IPS-NIHi7 (cell line): ENCODE measurements at regions not wholly inside any gene's neighbourhood (a gene's known extent, or its start where the extent isn't known, plus 50 kb on each side); places are given as distances from the start of the nearest gene placed in this dataset.

Experiments used
- DNase-seq: peaks from one replicate; pipeline ENCODE4 v3.0.0; 2012; ENCODE audit warnings: mixed read lengths; ENCODE audit errors: extremely low spot score

DNA sequence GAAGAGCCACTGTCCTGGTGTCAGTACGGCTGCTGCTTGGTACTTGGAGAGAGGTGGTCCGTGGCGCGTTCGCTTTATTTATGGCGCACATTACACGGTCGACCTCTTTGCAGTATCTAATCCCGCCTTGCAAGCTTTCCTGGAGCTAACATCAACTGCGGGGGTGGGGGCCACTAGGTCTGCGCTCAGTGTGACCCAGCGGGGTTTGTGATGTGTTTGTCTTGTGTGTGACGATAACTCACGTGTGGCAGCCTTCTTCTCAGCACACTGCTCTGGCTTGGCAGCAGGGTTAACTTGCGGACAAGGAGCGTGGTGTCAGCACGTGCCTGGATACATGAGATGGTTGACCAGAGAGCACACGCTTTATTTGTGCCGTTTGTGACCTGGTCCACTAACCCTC, 122.2 kb upstream of the RTL1 start:
- DNase-seq: no peak

DNA sequence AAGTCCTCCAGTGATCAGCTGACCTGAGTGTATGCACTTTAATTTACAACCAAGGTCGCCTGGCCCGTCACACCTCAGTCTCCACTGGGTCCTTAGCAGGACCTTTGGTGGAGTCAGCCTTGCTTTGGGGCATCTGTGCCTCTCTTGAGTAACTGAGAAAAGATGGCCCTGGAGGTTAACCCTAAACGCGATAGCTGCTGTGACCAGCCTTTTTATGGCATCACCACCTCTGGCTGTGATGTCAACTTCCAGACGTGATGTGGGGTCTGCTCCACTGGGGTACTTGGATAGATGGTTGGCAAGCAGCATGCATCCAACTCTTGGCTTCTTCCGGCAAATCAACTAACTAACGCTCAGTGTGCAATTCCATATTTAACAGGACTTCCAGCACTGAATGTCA, 122.8 kb upstream of the RTL1 start:
- DNase-seq: no peak

DNA sequence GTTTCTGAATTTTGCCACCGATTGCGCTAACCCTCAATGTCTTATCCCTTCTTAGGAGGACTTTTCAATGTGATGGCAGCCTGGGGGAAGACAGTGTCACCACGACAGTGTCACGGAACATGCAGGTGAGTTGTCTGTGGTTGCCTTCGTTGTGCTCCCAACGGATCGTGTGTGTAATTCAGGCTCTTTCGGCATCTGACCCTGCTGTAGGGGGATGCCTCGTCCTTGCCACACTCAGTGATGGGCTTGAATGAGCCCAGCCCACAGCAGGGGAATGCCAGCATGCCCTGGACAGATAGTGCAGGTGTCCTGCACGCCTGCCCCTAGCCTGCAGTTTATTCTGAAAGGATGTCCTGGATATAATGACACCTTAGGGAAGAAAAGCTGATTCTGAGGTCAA, 123.8 kb upstream of the RTL1 start:
- no peak for DNase-seq

DNA sequence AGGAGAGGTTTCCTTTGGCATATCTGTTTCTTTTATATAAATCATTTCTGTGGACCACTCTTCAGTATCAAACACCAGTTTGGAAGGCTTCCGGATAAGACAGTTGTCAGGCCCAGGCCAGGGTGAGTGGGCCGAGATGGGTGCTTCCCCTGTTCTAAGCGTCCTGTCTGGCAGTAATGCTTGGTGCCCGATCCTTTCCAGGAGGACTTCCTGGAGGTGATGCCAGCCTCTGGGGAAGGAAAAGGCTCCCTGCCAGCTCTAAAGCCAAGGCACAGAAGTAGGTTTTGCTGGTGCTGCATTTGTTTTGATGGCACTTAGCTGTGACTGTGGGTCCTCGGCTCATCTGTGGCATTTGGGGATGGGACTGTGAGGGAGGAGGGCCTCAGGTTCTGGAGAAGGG, 124.4 kb upstream of the RTL1 start:
- no peak for DNase-seq

DNA sequence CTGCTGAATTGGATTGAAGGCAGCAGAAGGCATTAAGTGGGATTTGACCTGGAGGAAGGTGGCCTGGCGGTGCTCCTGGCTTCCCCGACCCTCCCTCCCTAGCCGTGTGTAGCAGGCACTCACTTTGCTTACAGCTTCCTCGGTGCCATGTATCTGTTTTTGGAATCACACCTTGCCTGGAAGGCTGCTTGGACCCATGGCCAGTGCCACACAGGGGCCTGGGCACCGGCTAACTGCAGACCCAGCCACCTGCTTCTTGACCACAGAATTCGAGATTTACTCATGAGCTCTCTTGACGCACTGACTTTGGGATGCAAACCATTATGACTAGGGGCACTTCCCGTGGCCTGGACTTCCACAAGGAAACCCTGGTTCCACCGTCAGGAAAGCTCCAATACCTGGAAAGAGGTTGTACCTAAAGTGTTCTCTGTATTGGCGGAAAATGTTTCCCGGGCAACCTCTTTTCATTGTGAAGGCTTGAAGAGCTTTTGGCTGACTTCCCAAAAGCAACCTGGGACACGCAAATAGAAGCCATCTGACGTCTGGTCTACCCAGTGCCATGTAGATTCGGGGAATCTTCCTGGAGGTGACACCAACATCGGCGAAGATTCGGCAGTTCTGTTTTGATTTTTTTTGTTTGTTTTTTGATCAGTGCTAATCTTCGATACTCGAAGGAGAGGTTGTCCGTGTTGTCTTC, 125.6 kb upstream of the RTL1 start:
- DNase-seq: no peak

DNA sequence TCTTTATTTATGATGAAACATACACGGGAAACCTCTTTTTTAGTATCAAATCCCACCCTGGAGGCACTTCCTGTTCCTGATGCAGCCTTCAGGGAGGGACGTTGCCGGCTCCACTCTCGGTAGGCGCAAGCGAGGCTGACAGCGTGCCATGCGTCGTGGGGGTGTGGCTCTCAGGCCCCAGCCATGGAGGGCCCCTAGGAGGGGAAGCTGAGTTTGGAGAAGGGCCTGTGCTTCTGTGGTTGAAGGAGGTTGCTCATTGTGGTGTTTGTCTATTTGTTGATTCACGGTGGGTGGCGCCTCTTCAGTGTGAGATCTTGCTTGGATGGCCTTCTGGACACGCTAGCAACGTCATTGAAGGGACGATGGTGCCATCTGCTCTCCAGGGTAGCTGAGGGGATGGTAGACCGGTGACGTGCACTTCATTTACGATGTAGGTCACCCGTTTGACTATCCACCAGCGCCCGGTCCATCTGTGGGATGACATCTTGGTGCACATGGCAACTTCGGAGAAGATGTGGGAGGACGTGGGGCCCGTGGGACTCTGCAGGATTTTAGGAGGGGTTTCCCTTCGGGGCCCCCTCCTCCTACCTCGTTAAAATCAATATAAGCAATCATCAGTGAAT, 126.3 kb upstream of the RTL1 start:
- no peak for DNase-seq

DNA sequence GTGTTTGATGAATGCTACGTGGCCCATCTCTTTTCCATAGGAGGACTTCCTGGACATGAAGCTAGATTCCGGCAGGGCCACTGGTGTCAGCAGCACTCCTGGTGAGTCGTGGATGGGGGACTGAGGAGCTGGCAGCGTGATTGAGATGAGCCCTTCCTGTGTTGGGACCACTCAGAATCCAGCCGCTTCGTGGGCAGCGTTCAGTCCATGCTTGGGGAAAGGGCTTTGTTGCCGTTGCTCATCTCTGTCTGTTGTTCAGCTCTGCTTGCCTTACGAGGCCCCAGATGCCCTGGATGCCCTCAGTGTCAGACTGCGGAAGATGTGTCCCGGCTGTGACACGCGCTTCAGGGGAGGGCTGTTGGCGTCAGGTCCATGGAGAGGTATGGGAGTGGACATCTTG, 127.1 kb upstream of the RTL1 start:
- DNase-seq: no peak

DNA sequence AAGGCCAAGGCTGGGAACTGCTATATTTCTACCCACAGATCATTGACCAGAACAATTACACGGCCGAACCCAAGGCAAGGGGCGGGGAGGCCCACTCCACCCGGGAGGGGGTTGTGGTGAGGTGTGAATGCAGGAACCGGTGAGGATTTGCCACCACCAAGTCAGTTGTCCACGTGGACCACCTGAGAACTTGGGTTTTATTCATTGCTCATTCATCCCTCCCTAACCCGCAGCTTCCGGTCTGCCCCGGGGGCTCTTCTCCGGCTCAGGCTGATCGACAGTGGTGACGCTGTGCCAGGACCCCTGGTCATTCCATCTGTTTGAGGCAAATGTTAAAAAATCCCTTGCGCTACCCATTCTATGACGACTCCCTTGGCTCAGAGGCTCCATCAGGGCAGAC, 127.7 kb upstream of the RTL1 start:
- no peak for DNase-seq

DNA sequence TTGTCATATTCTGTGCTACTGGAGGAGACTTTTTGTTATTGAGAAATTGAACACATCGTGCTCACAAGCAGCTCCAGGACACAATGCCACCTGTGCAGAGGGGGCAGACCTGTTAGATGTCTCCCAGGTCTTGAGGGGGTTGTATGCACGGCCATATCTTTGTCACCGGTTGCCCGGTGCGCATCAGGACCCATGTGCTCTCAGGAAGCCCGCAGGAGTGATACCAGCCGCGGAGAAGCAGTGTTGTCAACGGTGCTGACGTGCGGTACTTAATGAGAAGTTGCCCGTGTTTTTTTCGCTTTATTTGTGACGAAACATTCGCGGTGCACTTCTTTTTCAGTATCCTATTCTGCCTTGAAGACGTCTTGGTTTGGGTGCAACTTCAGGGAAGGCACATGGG, 128.2 kb upstream of the RTL1 start:
- DNase-seq: no peak

DNA sequence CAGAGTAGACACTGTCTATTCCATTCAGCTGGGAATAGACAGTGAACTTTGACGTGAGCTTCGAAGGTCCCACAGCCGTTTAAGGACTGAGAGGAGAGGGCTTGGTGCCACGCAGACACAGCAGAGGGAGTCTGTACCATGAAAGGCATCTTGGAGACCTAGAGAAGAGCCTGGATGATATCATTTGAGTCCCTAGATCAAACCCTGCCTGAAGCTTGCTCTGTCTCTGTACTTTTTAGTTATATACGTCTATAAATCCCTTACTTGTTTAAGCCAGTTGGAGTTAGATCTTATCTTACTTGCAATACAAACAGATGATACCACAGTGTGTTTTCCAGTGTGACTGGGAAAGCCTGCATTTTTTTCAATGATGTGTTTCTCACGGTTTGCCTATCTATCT, 128.9 kb upstream of the RTL1 start:
- no peak for DNase-seq

DNA sequence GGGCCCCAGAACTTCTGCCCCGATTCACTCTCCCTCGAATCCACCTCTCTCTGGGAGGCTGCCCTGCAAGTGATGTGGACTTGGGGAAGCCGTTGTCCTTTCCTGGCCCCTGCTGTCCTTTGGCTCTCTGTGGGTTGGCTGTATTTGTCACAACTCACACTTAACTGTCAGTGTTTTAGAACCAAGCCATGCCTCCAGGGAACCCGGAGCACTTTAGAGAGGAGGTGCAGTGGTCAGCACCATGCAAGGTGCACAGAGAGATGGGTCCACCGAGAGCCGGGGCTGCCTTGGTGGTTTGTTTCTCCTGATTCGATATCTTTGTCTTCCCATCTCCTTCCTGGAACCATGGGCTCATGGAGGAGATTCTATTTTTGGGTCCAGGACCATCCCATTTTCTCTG, 129.5 kb upstream of the RTL1 start:
- no peak for DNase-seq

DNA sequence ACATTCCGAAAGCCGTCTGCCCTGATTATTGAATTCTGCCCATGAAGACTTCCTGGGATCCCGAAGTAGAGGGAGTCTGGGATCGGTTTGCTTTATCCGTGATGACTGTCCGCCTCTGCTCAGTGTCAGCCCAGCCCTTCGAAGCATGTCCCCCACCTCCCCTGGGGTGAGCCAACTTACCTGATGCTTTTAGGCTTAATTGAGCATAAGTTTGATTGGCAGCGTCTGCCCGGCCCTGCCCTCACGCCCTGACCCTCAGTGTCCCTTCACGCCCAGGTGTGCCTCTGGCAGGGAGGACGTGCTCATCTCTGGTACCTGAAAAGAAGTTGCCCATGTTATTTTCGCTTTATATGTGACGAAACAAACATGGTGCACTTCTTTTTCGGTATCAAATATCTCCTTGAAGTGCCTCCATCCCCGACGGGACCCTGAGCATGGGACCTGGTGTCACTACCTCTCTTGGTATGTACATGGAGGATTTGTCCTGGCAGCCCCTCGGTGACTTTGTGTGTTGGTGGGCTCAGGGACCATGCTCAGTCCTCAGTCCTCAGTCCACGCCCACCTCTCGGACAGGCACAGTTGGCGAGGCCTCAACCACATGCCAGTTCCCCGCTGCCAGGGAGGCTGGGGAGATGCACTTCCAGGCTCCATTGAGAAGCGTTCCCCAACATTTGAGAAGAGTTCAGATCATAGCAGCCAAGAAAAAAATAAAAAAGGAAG, 130.1 kb upstream of the RTL1 start:
- no peak for DNase-seq

DNA sequence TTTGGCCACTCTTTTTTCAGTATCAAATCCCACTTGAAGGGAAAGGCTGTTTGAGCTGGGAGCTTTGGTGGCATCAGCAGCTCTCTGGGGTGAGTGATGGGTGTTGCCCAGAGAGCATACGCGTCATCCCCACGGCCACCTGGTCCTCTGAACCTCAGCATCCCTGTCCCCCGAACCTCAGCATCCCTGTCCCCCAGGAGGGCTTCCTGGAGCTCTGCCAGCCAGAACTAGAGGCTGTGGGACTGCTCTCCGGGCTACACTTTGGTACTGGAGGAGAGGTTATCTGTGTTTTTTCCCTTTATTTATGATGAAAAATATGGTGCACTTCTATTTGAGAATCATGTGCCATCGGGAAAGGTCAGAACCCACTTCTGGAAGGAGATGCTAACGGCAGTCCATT, 131.5 kb upstream of the RTL1 start:
- DNase-seq: no peak

DNA sequence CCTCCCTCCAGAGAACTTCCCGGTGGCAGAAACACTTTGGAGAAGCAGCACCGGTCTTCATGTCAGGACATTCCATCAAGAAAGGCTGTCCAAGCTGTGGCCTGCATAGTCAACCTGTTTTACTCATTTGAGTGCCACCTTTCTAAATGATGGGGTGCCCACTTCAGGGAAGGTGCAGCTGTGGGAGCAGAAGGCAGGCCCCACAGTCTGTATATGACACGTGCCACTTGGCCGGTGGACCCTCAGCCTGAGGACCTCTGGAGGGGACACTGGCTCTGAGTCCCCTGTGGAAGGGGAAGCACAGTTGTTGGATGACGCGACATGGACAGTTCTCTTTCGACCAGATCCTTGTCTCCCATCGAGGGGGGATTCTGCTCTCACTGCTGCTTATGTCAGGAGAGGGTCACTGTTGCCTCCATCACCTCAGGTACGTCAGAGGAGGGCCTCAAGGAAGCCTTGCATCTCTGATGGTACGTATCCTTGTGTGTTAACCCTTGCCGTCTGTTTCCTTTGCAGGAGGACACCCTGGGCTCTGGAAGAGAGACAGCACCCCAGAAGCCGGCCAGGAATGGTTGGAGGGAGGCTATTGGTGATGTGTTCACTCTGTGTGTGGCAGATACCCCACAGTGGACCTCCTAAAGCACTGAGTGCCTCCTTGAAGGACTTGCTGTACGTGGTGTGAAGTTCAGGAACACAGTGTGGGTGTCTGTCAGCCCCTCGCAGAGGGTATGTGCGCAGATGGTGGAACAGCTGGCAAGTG, 132.1 kb upstream of the RTL1 start:
- no peak for DNase-seq

DNA sequence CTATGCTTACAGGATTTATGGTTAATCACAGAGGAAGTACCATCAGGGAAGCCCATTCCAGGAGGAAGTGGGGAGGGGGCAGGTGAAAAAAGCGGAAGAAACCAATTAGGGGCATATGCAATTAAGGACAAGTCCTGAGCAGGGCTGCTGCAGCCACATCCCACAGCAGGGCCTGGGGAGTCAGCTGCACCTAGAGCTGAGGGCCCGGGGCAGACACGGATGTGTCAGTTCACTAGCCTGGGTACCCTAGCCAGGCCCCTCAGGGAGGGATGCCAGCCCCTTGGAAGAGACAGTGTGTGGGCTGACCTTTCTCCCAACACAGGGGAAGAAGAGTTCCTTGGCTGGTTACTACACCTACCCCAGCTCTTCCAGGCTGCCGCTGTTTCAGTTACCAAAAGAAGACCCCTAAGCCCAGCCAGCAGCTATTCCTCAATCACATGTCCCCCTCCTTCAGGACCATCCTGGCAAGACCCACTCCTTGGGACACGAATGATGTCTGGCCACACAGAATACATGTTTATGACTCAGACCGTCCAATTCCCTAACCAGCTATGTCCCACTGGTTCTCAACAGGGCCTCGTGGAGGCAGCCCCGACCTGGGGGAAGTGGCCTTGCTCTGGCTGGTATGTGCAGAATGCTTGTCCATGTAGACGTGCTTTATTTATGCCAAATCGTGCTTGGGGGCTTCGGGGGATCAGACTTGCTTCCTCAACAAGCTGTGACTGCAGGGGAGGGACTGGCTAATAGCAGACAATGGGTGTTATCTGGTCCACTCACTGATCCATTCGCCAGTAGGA, 133.7 kb upstream of the RTL1 start:
- DNase-seq: no peak

DNA sequence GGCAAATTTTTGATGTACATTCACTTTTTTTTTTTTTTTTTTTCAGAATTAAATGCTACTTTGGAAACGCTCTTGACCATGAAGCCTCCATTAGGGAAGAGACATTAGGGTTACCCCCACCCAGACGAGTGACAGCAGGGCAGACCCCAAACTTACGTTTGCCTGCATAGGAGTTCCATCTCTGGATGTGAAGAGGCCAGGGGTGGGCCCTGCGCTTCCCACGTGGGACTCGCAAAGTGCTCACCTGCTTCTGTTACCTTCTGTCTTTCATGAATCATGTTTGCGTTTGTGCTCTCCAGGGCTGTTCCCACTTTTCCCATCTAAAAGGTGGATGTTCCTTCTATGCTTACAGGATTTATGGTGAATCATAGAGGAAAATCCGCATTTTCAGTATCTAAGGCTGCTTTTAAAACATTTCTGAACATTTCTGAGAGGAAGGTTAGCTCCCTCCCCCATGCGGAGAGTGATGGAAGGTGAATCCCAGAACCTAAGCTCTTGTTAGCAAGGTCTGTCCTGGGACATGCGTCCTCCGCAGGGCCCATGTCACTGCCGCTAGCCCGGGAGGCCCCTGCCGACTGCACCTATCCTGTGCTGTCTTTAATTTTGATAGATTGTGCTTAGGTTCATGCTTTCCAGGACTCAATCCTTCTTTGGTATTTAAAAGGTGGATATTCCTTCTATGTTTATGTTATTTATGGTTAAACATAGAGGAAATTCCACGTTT, 135.7 kb upstream of the RTL1 start:
- DNase-seq: no peak

DNA sequence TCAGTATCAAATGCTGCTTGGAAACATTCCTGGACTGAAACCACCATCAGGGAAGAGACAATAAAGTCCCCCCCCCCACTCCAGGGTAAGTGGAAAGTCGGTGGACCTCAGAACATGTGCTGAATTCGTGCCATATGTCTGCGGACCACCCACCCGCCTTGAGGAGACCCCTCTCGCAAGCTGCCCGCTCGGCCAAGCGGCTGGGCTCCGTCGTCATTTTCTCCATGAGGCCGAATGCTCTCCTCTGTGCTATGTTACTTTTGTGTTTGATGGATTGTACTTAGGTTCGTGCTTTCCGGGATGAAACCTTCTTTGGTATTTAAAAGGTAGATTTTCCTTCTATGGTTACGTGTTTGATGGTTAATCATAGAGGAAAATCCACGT, 136.2 kb upstream of the RTL1 start:
- no peak for DNase-seq

DNA sequence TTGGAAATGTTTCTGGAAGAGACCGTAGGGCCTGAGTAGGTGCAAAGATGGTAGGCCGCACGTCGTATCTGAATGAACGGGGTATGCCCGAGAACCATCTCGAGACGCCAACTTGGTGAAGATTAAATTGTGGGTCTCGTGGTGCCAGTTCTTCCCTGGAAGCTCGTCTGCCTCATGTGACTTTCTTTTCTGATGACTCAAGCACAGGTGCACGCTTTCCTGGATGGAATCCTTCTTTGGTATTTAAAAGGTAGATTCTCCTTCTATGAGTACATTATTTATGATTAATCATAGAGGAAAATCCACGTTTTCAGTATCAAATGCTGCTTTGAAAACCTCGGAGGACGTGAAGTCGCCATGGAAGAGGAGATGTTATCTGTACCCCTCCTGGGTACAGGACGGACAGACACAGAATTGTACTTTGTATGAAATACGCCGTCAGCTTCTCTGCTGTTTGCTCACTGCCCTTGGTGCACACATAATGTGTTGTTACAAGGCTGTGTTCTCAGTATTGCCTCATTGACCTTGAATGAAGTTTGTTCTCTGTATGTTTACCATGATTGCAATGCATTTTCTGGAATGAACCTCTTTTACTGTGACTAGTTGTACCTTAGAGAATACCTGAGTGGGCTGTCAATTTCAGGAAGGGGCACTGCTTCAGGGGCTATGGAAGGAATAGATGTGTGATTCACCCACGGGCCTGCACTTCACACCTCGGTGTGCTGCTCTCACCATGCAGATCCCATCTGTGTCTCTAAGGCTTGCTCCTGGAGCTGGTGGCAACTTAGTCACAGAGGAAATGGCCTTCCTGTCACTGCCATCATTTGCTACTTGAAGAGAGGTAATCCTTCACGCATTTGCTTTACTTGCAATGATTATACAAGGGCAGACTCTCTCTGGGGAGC, 137.3 kb upstream of the RTL1 start:
- DNase-seq: no peak

DNA sequence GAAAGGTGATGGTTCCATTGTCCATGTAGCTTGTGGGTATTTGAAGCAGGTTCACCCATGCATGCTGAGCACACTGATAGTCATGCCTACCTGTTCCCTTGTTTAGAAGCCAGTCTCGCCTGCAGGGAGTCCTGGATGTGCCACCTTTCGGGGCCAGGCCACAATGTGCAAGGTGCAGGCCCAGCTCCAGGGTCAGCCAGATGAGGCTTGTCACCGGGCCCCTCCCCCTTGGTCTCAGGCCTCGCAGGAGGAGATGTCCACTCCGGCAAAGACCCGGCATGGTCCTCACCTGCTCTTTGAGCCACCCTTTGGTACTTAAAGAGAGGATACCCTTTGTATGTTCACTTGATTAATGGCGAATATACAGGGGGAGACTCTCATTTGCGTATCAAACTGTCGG, 140.4 kb upstream of the RTL1 start:
- no peak for DNase-seq

DNA sequence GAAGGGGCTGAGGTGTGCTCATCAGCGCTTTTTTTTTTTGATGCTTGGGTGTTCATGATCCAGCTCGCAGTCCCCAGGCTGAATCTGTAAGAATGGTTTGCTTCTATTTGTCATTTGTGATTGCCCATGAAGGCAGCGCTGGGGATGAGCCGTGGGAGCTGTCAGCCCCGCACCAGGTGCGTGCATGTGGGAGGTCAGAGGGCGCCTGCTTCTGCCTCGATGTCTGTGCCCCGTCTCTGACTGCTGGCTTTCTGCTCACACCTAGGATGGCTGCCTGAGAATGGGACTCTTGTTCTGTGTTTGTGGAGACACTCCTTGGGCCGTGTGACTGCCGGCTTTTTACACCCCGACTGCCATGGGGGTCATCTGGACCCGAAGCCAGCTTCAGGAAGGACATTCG, 141.2 kb upstream of the RTL1 start:
- DNase-seq: no peak
